ENCODE measurements at regions not wholly inside any gene's neighbourhood (a gene's known extent, or its start where the extent isn't known, plus 50 kb on each side); places are given as distances from the start of the nearest gene placed in this dataset.

DNA sequence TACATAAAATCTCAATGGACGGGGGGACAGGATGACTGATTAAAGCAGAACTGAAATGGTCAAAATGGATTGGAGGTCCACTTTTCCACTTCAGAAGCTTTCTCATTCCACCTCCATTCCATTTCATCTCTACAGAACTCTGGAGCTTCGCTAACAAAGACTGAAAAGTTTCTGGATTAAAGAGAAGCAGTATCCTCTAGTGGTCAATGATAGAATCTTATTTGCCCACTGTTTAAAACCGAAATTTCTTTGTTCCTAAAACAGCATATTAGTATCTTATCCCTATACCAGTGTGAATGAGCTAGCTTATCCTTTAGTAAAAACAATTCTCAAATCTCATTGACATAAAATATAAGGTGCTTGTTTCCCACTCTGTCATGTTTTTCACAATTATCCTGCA lies 890.6 kb downstream of the KCNT2 start:
- TF ChIP-seq, protein P1, sequence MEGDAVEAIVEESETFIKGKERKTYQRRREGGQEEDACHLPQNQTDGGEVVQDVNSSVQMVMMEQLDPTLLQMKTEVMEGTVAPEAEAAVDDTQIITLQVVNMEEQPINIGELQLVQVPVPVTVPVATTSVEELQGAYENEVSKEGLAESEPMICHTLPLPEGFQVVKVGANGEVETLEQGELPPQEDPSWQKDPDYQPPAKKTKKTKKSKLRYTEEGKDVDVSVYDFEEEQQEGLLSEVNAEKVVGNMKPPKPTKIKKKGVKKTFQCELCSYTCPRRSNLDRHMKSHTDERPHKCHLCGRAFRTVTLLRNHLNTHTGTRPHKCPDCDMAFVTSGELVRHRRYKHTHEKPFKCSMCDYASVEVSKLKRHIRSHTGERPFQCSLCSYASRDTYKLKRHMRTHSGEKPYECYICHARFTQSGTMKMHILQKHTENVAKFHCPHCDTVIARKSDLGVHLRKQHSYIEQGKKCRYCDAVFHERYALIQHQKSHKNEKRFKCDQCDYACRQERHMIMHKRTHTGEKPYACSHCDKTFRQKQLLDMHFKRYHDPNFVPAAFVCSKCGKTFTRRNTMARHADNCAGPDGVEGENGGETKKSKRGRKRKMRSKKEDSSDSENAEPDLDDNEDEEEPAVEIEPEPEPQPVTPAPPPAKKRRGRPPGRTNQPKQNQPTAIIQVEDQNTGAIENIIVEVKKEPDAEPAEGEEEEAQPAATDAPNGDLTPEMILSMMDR (conservative IDR thresholded peaks at IDR 0.05; ENCODE audit: low read length), result peak; percentile 55
- no peak for TF ChIP-seq EZH2phosphoT487 (IDR thresholded peaks at IDR 0.05; ENCODE audit: borderline replicate concordance)

Data from Loucy (cell line).